Astrocyte (in vitro differentiated cells and primary cell): ENCODE measurements at regions not wholly inside any gene's neighbourhood (a gene's known extent, or its start where the extent isn't known, plus 50 kb on each side); places are given as distances from the start of the nearest gene placed in this dataset.
"Not testable (repeated sequence)": the region's sequence is repeated elsewhere in the genome, so short reads cannot be mapped to it uniquely, and the experiment has no call there.

Source experiments
- DNase-seq: peaks from one replicate; pipeline ENCODE4 v3.0.0-alpha.2; 2010; ENCODE audit warnings: low read depth
- FAIRE-seq: peaks from 2 replicates; lab custom pipeline; 2011; peaks lifted over from hg19 to GRCh38; lab: Jason Lieb, UNC
- H2AFZ ChIP-seq: 2 replicates; pipeline ENCODE4 v1.6.0; 2012; ENCODE audit warnings: low read depth, low read length, inconsistent platforms
- H3K27ac ChIP-seq: 2 replicates; pipeline ENCODE4 v1.5.1; 2011; ENCODE audit warnings: low read depth, low read length, inconsistent platforms
- H3K27me3 ChIP-seq: 2 replicates; pipeline ENCODE4 v1.6.0; 2011; ENCODE audit warnings: low read length, inconsistent platforms; ENCODE audit not compliant: insufficient read depth
- H3K36me3 ChIP-seq: 2 replicates; pipeline ENCODE4 v1.5.1; 2011; ENCODE audit warnings: low read length, inconsistent platforms; ENCODE audit not compliant: insufficient read depth
- H3K4me1 ChIP-seq: 2 replicates; pipeline ENCODE4 v1.5.1; 2011; ENCODE audit warnings: low read length, inconsistent platforms; ENCODE audit not compliant: insufficient read depth
- H3K4me2 ChIP-seq: 2 replicates; pipeline ENCODE4 v1.6.0; 2012; ENCODE audit warnings: low read length, inconsistent platforms
- H3K4me3 ChIP-seq: 2 replicates; pipeline ENCODE4 v1.5.1; 2011; ENCODE audit warnings: low read depth, mild to moderate bottlenecking, low read length, inconsistent platforms; ENCODE audit not compliant: insufficient read depth
- H3K79me2 ChIP-seq: 2 replicates; pipeline ENCODE4 v1.6.0; 2012; ENCODE audit warnings: mild to moderate bottlenecking, low read length, inconsistent platforms; ENCODE audit not compliant: insufficient read depth
- H3K9ac ChIP-seq: 2 replicates; pipeline ENCODE4 v1.6.0; 2012; ENCODE audit warnings: mild to moderate bottlenecking, low read length, inconsistent platforms
- H3K9me3 ChIP-seq: 2 replicates; pipeline ENCODE4 v1.5.1; 2012; ENCODE audit warnings: low read depth, mild to moderate bottlenecking, low read length, inconsistent platforms; ENCODE audit not compliant: insufficient read depth
- H4K20me1 ChIP-seq: 2 replicates; pipeline ENCODE4 v1.6.0; 2012; ENCODE audit warnings: low read length, inconsistent platforms; ENCODE audit not compliant: insufficient read depth
- H3K27ac Mint-ChIP-seq: one replicate; pipeline ENCODE4 v1.8.0; 2021; ENCODE audit warnings: mild to moderate bottlenecking, mixed read lengths; ENCODE audit not compliant: unreplicated experiment
- H3K27me3 Mint-ChIP-seq: one replicate; pipeline ENCODE4 v1.8.0; 2021; ENCODE audit warnings: low read depth, mixed read lengths; ENCODE audit not compliant: unreplicated experiment
- H3K36me3 Mint-ChIP-seq: one replicate; pipeline ENCODE4 v1.8.0; 2021; ENCODE audit warnings: low read depth, mixed read lengths; ENCODE audit not compliant: unreplicated experiment
- H3K4me1 Mint-ChIP-seq: one replicate; pipeline ENCODE4 v1.8.0; 2021; ENCODE audit warnings: low read depth, mixed read lengths; ENCODE audit not compliant: unreplicated experiment
- H3K4me3 Mint-ChIP-seq: one replicate; pipeline ENCODE4 v1.8.0; 2021; ENCODE audit warnings: mild to moderate bottlenecking, moderate library complexity, mixed read lengths; ENCODE audit not compliant: unreplicated experiment
- H3K9me3 Mint-ChIP-seq: one replicate; pipeline ENCODE4 v1.8.0; 2021; ENCODE audit warnings: mild to moderate bottlenecking, mixed read lengths; ENCODE audit not compliant: unreplicated experiment
- EZH2 ChIP-seq: IDR thresholded peaks from 2 replicates; pipeline ENCODE4 v1.6.1; 2012; ENCODE audit warnings: mild to moderate bottlenecking, low read length, inconsistent platforms; ENCODE audit not compliant: insufficient read depth
- TF ChIP-seq, protein P1 (sequence below): IDR thresholded peaks from 2 replicates; pipeline ENCODE4 v1.5.1; 2011; ENCODE audit warnings: low read depth, mild to moderate bottlenecking, inconsistent platforms, low read length, moderate library complexity; ENCODE audit not compliant: insufficient read depth

DNA sequence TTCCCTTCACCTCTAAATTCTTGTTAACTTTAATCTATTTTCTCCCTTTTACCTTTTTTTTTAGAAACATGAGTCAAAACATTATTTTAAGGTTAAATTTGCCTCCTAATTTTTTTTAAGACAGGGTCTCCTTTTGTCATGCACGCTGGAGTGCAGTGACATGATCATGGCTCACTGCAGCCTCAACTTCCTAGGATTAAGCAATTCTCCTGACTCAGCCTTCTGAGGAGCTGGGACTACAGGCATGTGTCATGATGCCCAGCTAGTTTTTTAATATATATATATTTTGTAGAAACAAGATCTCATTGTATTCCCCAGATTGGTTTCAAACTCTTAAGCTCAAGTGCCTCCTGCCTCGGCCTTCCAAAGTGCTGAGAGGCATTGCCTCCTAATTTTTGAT is 424.7 kb upstream of the FAM174A start:
- Histone ChIP-seq H3K4me2 (no peak overlapping the region), H3K9ac (no peak overlapping the region), H3K9me3 (no peaks in the 10 kb centered on the region), H4K20me1 (no peaks in the 10 kb centered on the region), H3K4me3 (no peak overlapping the region), H3K4me1 (no peaks in the 10 kb centered on the region), H2AFZ (no peak overlapping the region), H3K27ac (no peak overlapping the region), H3K79me2 (no peaks in the 10 kb centered on the region), H3K27me3 (no peaks in the 10 kb centered on the region), H3K36me3 (no peaks in the 10 kb centered on the region)
- Mint-ChIP-seq H3K9me3 (peaks cover 8% of the 10 kb centered on the region), H3K27me3 (no peaks in the 10 kb centered on the region), H3K27ac (no peak overlapping the region), H3K36me3 (no peaks in the 10 kb centered on the region), H3K4me3 (no peak overlapping the region), H3K4me1 (no peaks in the 10 kb centered on the region)
- TF ChIP-seq, protein P1, sequence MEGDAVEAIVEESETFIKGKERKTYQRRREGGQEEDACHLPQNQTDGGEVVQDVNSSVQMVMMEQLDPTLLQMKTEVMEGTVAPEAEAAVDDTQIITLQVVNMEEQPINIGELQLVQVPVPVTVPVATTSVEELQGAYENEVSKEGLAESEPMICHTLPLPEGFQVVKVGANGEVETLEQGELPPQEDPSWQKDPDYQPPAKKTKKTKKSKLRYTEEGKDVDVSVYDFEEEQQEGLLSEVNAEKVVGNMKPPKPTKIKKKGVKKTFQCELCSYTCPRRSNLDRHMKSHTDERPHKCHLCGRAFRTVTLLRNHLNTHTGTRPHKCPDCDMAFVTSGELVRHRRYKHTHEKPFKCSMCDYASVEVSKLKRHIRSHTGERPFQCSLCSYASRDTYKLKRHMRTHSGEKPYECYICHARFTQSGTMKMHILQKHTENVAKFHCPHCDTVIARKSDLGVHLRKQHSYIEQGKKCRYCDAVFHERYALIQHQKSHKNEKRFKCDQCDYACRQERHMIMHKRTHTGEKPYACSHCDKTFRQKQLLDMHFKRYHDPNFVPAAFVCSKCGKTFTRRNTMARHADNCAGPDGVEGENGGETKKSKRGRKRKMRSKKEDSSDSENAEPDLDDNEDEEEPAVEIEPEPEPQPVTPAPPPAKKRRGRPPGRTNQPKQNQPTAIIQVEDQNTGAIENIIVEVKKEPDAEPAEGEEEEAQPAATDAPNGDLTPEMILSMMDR: no peak
- TF ChIP-seq EZH2: no peak
- DNase-seq: no peak
- no peak for FAIRE-seq

DNA sequence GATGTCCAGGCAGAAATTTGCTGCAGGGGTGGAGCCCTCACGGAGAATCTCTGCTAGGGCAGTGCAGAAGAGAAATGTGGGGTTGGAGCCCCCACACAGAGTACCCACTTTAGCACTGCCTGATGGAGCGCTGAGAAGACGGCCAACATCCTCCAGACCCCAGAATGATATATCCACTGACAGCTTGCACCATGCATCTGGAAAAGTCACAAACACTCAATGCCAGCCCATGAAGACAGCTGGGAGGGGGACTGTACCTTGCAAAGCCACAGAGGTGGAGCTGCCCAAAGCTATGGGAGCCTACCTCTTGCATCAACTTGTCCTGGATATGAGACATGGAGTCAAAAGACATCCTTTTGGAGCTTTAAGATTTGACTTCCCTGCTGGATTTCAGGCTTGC is 426.3 kb upstream of the FAM174A start:
- peaks cover 8% of the 10 kb centered on the region for H3K9me3 Mint-ChIP-seq
- Histone ChIP-seq H3K4me1 (no peaks in the 10 kb centered on the region), H4K20me1 (no peaks in the 10 kb centered on the region)

DNA sequence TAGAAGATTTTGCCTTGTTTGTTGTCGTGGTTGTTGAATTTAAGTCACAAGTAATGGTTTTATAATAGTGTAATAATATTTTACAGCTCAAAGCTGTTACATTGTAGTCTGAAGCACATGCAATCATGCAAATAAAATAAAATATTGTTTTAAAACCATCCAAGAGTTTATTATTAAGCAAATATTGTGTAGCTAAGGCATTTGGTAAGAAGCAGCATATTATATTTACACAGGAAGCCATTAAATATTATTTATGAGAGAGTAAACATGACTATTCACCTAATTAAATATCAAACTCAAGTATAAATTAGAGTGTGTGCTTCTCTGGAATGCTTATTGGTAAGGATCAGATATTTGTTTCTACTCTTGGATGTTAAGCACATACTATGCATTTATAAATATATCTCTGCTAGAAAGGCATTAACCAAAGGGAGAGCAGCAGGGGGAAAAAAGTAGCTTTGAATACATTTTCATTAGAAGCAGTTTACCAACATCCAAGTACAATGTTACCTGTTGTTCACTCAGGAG is 431.5 kb upstream of the FAM174A start:
- not testable (repeated sequence) for H3K4me3 Mint-ChIP-seq, H3K9me3 ChIP-seq, DNase-seq, H3K9me3 Mint-ChIP-seq, H3K27me3 ChIP-seq, H2AFZ ChIP-seq, H3K36me3 Mint-ChIP-seq, H3K4me1 ChIP-seq, H3K79me2 ChIP-seq, FAIRE-seq, H3K4me1 Mint-ChIP-seq, H3K27ac ChIP-seq, H3K4me2 ChIP-seq, H4K20me1 ChIP-seq, H3K4me3 ChIP-seq, H3K27me3 Mint-ChIP-seq, H3K27ac Mint-ChIP-seq, H3K36me3 ChIP-seq, H3K9ac ChIP-seq

More for the DNA sequence above, 426.3 kb upstream of the FAM174A start:
- Histone ChIP-seq H3K79me2 (no peaks in the 10 kb centered on the region), H3K9ac (no peak overlapping the region), H3K9me3 (no peaks in the 10 kb centered on the region), H2AFZ (no peak overlapping the region), H3K27ac (no peak overlapping the region), H3K36me3 (no peaks in the 10 kb centered on the region), H3K4me3 (no peak overlapping the region), H3K27me3 (no peaks in the 10 kb centered on the region), H3K4me2 (no peak overlapping the region)
- no peak for FAIRE-seq
- Mint-ChIP-seq H3K36me3 (no peaks in the 10 kb centered on the region), H3K4me1 (peaks cover 7% of the 10 kb centered on the region), H3K27ac (no peak overlapping the region), H3K4me3 (no peak overlapping the region), H3K27me3 (no peaks in the 10 kb centered on the region)
- DNase-seq: no peak
- TF ChIP-seq, protein P1: no peak
- TF ChIP-seq EZH2: no peak

DNA sequence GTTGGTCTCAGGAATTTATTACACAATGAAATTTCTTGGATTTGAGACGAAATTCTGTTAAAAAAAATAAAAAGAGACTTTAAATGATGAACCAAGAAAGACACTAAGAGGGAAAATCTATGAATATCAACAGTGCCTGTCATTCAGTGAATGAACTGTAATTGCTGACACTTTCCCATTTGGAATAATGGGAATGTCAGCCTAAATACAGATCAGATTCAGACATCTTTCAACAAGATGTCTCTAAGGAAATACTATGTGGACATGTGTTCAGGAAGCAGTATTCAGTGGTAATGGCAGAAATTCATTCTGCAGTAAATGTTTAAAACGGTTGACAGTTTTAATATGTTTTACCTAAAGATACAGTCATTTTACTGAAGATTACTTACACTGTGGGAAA is 433.7 kb upstream of the FAM174A start:
- FAIRE-seq, H3K27me3 Mint-ChIP-seq, H3K27ac Mint-ChIP-seq: not testable (repeated sequence)

DNA sequence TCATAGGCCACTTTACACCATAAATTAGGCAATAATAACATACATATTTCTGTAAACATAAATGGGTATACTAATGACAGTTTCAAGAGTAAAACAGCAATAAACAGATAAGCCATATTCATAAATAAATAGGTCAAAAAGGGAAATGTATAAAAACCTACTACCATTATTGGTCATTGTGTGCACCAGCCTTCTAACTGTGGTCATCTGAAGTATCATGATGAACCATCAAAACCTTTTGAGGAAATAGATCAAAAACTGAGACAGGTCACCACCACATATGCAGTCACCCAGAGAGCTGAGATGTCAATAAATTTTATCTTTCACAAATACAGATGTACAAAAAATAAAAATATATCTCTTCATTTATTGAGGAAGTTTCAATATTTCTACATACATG is 438.8 kb upstream of the FAM174A start:
- not testable (repeated sequence) for H3K4me2 ChIP-seq, H3K9ac ChIP-seq, H3K4me1 ChIP-seq, H4K20me1 ChIP-seq, H3K9me3 Mint-ChIP-seq, H3K27ac Mint-ChIP-seq, H3K27ac ChIP-seq, H3K4me1 Mint-ChIP-seq, H3K27me3 Mint-ChIP-seq, H3K36me3 Mint-ChIP-seq, H2AFZ ChIP-seq, DNase-seq, FAIRE-seq, H3K27me3 ChIP-seq, H3K79me2 ChIP-seq, H3K36me3 ChIP-seq, H3K4me3 Mint-ChIP-seq, H3K4me3 ChIP-seq, H3K9me3 ChIP-seq

More for the DNA sequence above, 433.7 kb upstream of the FAM174A start:
- H3K4me3 ChIP-seq, H3K27ac ChIP-seq, H3K9me3 Mint-ChIP-seq, H2AFZ ChIP-seq, H3K4me1 Mint-ChIP-seq, H3K36me3 Mint-ChIP-seq, H3K36me3 ChIP-seq, H3K4me1 ChIP-seq, H4K20me1 ChIP-seq, H3K79me2 ChIP-seq, H3K4me3 Mint-ChIP-seq, H3K4me2 ChIP-seq, H3K27me3 ChIP-seq, DNase-seq, H3K9me3 ChIP-seq, H3K9ac ChIP-seq: not testable (repeated sequence)
